GM11168 (cell line): ENCODE measurements at regions not wholly inside any gene's neighbourhood (a gene's known extent, or its start where the extent isn't known, plus 50 kb on each side); places are given as distances from the start of the nearest gene placed in this dataset.

Experiments
- in situ Hi-C: fragments of 300-500 bp; cut with MboI; formaldehyde crosslinking; loops from one replicate; pipeline ENCODE4 v1.12.0; 2022; ENCODE audit warnings: low sequenced_read_pairs; ENCODE audit not compliant: unreplicated experiment

- in situ Hi-C loops = no loop called here
Measured at GRCh38 chr12:132409495-132410295, 80.3 kb upstream of the FBRSL1 start.

GRCh38 chr12:132408626-132409494 lies 79.5 kb upstream of the GALNT9 start:
- in situ Hi-C loops = no loop called here

GRCh38 chr12:132407992-132408391 lies 78.6 kb upstream of the GALNT9 start:
- in situ Hi-C loops = no loop called here

- in situ Hi-C loops = no loop called here
Measured at GRCh38 chr12:132407451-132407961, 78.1 kb upstream of the GALNT9 start.

GRCh38 chr12:132406493-132407450 lies 77.4 kb upstream of the GALNT9 start:
- in situ Hi-C loops = no loop called here

GRCh38 chr12:132405742-132406251 lies 76.4 kb upstream of the GALNT9 start:
- in situ Hi-C loops = no loop called here

GRCh38 chr12:132404951-132405741 lies 75.8 kb upstream of the GALNT9 start:
- in situ Hi-C loops = no loop called here

- in situ Hi-C loops = no loop called here
Measured at GRCh38 chr12:132404435-132404855, 75.1 kb upstream of the GALNT9 start.

- in situ Hi-C loops = no loop called here
Measured at GRCh38 chr12:132403636-132404434, 74.4 kb upstream of the GALNT9 start.

GRCh38 chr12:132402831-132403416 lies 73.5 kb upstream of the GALNT9 start:
- in situ Hi-C loops = no loop called here

- in situ Hi-C loops = no loop called here
Measured at GRCh38 chr12:132401982-132402381, 72.6 kb upstream of the GALNT9 start.

GRCh38 chr12:132400011-132400641 lies 70.7 kb upstream of the GALNT9 start:
- in situ Hi-C loops = no loop called here

GRCh38 chr12:132399092-132400010 lies 70.0 kb upstream of the GALNT9 start:
- in situ Hi-C loops = no loop called here

- in situ Hi-C loops = no loop called here
Measured at GRCh38 chr12:132398386-132398991, 69.1 kb upstream of the GALNT9 start.

GRCh38 chr12:132397934-132398385 lies 68.6 kb upstream of the GALNT9 start:
- in situ Hi-C loops = no loop called here
